ENCODE measurements at regions not wholly inside any gene's neighbourhood (a gene's known extent, or its start where the extent isn't known, plus 50 kb on each side); places are given as distances from the start of the nearest gene placed in this dataset.

- DNase-seq = no peak
Measured at GRCh38 chr6:21382821-21383449, 210.6 kb upstream of the SOX4 start.

DNA sequence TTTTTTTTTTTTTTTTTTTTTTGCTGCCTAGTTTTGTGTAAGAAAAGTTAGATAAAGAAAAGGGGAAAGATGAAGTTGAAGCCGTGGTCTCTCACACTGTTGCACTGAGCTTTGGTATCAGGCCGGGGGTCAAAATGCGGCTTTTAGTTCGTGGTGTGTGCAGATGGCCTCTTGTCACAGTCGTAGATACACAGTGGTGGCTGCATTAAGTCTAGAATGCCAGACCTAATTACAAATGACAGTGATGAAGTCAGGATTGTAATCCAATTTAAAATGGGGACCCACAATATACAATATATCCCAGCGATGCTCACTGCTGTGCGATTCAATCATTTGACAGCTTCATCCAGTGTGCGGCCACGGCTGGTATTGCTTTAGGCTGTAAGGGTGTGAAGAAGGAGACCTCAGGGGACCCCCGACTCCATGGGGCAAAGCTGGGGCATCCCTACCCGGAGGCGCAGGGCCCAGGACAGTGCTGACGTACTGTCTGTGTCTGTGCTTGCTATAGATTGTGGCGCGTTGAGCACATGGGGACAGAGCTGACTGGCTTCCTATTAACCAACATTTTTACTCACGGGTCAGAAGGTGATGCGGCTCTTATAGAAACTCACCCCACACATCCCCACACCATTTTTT lies 210.0 kb upstream of the SOX4 start:
- no peak for DNase-seq

GRCh38 chr6:21384216-21384615 lies 209.3 kb upstream of the SOX4 start:
- DNase-seq = no peak

DNA sequence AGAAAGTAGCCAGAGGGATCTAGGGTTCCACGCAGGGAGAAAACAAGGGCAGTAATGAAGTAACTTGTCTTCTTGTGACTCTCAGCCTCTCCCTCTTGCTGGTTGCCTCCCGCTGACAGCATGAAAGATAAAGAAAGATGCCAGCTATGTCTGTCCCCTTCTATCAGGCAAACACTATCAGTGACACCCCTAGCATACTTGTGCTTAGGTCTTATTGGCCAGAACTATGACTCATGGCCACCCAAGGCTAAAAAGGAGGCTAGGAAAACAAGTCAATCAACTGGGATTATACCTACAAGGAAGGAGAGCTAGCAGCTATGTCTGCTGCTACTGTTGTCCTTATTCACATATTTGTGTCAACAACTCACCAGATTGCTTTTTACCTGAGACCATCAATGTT lies 206.8 kb upstream of the SOX4 start:
- DNase-seq = no peak

DNA sequence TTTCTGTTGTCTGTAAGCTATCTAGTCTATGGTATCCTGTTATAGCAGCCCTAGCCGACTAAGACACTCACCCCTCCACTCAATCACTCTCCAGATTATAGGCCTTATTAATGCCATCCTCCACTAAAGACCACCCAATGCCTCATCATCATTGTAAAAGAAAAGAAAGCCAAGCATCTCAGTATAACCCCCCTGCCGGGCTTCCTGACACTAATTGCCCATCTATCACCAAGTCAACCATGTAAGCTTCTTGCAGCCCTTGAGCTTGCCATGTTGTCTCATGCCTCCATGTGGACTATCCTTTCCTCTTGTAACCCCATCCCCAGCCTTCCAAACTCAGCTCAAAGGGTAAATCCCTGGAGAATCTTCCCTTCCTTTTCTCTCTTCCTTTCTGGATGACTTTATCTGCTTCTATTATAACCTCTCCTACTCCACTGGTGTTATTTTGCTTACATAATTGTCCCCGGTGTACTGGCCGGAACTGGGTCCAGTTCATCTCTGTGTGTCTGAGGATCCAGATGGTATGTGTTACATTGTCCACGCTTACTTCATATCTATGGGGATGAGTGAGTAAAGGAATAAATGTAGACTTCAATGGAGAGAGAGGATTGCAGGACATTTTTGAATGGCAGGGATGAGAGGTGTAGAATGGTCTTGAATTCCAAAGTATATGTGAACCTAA lies 202.9 kb upstream of the SOX4 start:
- no peak for DNase-seq

DNA sequence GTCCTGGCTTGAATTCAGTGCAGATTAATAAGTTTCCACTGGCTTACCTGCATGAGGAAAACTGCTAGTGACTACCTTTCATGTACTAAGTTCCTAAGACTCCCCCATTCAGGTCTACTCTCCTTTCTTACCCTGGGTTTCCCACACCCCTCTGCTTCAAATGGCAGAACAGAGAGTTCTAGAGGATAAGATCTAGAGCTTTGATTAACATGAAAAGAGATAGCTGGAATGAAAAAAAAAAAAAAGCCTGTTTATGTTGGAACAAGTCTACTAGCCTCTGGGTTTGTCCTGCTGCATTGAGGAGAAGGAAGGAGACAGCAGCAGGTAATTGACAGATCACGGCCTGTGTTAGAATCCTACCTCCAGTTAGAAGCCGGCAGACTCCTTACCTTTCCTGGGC lies 201.4 kb upstream of the SOX4 start:
- DNase-seq = no peak

DNA sequence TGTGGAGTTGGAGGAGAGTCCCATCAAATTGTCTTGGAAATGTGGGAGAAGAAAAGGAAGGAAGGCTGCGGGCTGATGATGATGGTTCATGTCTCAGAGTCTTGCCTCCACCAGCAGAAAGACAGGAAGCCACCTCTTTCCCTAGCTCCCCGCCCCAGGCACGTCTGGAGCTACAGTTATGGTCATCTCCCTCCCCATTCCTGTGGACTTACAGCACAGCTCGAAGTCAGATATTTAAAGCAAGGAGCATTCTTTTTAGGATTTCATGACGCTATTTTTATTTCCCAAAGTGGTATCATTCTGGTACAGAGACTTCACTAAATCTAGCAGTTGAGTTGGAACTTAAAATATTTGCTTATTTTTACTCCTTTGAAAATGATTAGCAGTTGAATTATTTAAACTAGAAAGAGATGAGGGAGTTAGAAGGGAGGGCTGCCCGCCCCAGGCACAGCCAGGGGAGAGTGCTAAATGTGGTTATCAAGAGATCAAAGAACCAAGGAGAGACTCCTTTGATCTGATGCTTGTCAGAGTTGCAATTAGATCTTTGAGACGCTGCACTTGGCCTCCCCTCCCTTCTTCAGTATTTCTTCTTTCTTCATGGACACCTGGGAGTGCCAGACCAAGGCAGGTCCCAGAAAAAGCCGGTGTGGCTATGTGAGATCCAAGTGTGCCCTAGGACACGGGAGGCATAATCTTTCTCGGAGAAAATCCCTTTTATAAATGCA lies 199.9 kb upstream of the SOX4 start:
- no peak for DNase-seq

DNA sequence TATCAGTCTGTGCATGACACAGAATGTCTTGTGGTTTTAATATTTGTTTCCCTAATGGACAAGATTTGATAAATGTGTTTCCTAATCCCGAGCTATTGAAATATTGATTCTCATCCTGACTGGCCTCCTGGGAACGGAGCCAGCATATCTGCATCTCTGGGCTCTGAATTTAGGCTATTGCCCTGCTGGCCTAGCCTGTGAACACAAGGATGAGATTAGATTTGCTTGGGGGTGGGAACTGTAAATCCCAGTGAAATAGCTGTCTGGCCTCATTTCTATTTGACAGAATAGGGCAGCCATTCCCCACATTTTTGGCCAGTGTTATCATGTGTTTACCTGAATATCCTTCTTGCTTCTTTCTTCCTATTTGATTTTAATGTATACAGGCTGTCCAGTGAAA lies 198.4 kb upstream of the SOX4 start:
- DNase-seq = no peak

DNA sequence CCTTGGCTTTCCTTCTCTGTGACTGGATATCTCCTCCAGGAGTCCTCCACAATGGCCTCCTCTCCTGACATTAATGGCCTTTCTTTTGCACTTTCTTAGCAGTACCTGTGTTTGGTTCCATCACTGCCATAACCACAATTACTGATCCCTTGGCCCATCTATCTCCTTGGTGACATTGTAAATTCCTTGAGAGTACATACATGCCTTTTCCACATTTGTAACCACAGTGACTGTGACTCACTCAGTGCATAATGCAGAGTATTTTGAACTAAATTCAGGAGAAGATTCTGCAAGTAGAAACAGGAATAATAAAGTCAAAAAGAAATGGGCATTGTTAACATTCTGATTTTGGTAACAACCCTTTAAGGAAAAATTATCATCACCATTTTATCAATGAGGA lies 197.2 kb upstream of the SOX4 start:
- no peak for DNase-seq

GRCh38 chr6:21398741-21399325 lies 194.7 kb upstream of the SOX4 start:
- no peak for DNase-seq

DNA sequence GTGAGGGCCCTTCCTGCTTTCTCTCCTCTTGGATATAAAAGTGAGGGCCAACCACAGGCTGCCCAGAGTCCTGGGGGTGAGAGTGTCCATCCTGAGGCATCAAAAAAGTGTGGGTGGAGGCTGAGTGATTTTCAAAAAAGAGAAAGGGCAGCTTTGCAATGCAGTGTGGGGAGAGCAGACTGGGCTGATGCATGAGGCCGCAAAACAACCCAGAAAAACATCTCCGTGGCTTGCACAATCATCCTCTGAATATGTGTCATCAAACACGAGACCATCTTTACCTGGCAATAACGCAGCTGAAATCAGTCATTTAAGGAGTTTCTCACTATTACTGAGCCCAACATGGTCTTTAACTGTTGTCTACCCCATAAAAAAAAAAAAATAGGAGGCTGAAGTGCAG lies 191.2 kb upstream of the SOX4 start:
- no peak for DNase-seq

GRCh38 chr6:21404577-21404976 lies 189.0 kb upstream of the SOX4 start:
- DNase-seq = no peak

- DNase-seq = no peak
Measured at GRCh38 chr6:21406316-21406715, 187.2 kb upstream of the SOX4 start.

- DNase-seq = no peak
Measured at GRCh38 chr6:21409231-21409630, 184.3 kb upstream of the SOX4 start.

GRCh38 chr6:21413428-21413827 lies 180.1 kb upstream of the SOX4 start:
- DNase-seq = no peak

GRCh38 chr6:21414065-21414464 lies 179.5 kb upstream of the SOX4 start:
- no peak for DNase-seq

GRCh38 chr6:21420146-21420878 lies 173.2 kb upstream of the SOX4 start:
- no peak for DNase-seq

GRCh38 chr6:21420926-21421325 lies 172.6 kb upstream of the SOX4 start:
- DNase-seq = no peak

GRCh38 chr6:21423106-21423854 lies 170.3 kb upstream of the SOX4 start:
- no peak for DNase-seq

DNA sequence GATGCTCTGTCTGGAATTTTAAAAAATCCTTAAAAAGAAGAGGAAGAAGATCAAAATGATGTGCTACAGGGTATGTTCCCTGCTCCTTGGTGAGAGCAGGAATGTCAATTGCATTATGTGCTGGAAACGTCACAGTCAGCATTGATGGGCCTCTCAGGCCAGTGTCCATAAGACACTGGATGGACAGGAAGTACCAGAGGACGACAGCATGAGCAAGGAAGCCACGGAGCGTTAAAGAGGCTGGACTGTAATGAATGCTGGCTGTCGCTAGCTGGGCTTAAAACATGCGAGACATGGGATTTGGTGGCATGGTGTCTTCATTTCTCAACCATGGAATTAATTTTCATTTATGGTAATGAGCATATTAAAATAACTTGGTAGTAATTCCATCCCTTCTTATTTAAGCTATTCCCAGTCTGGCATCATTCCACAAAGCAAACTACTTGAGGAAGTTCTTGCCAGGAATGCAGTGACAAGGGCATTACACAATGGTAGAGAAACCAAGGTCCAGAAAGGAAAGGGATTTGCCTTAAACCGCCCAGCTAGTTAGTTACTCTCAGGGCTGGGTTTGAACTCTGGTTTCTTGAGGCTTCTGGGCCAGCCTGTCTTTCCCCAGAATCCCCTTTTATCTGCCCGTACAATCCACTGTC lies 166.6 kb upstream of the SOX4 start:
- DNase-seq = no peak

GRCh38 chr6:21429291-21429690 lies 164.3 kb upstream of the SOX4 start:
- DNase-seq = no peak
